NCI-H1417 (cell line): ENCODE measurements at regions not wholly inside any gene's neighbourhood (a gene's known extent, or its start where the extent isn't known, plus 50 kb on each side); places are given as distances from the start of the nearest gene placed in this dataset.
"Not testable (repeated sequence)": the region's sequence is repeated elsewhere in the genome, so short reads cannot be mapped to it uniquely, and the experiment has no call there.

Source experiments
- DNase-seq, 3 experiments: peaks; one replicate each; lab custom pipeline; 2025; lab: John Stamatoyannopoulos, UW

DNA sequence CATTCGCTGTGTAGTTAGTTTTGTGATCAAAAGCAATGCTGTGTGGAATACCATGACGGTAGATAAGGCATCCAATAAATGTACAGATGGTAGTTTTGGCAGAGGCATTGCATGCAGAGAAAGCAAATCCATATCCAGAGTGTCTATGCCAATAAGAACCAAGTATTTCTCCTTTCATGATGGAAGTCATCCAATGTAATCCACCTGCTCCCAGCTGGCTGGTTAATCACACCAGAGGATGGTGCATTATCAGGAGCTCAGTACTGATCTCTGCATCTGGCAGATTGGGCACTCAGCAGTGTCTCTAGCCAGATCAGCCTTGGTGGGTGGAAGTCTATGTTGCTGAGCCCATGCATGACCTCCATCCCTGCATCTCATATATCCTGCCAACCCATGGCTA lies 677.7 kb upstream of the NECTIN3 start:
- DNase-seq: no peak

DNA sequence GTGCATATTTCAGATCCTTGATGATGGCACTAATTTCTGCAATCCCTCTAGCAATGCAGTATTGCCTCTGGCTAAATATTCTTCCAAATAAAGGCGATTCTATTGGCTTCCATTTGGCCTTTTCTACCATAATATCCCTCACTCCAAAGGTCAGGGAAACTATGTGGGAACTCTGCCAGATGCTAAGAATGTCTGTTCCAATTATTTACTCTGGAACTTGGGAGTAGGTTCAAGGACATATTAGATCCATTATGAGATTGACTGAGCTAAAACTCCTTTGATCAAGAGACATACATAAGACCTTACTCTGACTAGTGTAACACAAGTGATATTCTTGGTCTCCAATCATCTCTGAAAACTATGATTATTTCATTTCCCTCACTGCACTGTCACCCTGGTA lies 674.5 kb upstream of the NECTIN3 start:
- no peak for DNase-seq

DNA sequence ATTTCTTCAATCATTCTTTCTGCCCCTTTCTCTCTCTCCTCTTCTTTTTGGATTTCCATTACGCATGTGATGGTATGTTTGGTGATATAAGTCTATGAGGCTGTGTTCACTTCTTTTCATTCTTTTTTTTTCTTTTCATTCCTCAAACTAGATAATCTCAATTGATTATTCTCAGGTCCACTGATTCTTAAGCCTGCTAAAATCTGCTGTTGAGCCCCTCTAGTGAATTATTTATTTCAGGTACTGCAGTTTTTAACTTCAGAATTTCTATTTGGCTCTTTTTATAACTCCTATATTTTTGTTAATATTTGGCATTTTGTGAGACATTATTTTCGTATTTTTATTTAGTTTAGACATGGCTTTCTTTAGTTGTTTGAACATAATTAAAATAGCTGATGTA lies 671.3 kb upstream of the NECTIN3 start:
- DNase-seq: no peak

DNA sequence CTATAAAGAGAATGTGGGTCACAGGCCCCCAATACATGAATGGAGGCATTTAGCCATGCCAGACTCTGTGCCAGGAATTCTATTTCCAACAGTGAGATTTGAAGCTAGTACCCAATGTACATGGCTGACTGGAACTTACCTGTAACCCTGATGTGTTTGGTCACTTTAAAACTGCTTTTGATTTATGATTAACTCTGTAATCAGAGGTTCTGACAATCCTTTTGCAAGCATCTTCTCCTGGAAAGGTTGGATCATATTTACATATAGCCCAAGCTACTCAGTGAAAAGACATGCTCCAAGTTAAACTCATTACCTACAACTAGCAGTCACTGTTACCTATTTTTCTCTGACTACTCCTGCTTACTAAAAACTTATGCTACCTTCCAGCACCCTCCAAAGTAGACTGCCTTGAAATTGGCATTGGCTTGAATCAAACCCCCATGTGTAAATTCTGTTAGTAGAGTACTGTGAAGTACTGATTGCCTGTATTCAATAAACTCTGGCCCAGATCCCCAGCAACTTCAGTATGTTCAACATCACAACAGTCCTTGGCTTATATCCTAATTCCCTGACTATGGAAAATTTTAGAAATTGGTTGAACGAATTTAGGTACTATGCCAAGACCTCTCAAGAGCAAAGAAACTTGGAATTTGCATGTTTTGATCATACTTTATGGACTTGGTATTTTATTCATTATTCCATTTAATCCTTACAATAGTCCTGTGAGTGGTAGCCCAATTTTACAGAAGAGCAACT lies 665.6 kb upstream of the NECTIN3 start:
- no peak for DNase-seq

DNA sequence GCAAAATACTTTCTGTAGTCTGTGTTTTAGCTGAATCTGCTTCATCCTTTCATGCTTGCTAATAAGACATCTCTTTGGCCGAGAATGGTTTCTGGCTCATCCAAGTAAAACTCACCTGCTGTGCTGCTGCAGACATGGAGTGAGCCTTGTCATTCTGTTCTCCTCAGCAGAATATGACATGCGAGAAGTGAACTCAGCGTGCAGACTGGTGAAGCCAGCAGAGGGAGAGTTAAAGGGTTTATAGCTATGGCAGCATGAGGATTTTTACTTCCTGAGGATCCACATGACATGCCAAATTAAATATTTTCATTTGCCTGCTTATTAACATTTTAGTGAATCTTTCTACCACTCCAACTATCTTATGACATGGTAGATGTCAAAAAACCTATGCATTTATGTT lies 658.4 kb upstream of the NECTIN3 start:
- no peak for DNase-seq

DNA sequence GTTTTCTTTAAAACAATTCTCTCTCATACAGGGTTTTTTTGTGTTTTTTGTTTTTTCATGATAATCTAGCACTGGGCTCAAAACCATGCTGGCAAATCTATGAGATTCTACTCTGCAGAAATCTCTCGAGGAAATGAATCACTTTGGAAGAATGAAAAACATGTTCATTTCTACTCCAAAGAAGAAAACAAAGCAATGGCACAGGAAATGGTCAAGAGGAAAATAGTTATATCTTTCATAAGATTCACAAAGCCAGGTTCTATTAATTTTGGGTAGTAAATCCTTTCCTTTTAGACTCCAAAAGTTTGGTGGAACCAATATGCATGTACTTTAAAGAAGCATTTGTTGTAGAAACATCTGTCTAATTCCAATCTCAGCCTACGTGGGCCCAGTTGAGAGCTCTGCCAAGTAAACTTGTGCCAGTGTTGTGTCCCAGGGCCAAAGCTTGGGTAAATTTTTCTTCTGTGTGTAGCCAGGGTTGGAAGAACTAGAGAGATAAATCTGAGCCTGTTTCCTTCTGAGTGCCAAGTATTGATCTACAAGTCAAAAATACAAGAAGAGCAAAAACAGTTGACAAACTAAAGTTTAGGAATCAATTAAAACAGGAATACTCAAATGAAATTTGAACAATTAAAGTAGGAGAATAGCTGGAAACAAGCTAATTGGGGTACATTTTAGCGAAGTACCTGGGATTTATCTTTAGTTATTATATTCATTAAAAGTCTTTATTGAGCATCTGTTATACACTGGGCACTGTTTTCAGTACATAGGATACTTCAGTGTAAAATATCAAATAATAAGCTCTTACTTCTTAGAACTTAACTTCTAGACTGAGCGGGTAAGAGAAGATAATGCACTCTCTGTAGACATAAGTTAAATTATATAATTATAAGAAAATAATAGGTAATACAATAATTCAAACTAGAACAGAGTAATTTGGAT lies 657.5 kb upstream of the NECTIN3 start:
- no peak for DNase-seq

DNA sequence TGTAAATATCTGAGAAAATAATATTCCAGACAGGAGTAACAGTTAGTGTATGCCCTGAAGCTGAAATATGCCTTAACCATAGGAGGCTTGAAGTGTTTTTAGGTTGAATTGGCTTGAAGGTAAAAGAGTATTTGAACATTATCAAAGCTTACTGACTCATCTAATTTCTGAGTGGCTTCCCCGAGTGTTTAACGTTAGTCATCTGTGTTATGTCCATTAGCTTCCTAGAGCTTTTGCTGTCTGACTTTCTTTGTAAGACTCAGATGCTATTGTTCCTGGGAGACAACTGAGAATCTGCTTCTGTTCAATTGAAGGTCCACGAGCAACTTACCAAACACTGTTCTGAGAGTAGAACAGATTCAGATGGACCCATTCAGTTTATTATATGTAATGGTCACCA lies 656.8 kb upstream of the NECTIN3 start:
- no peak for DNase-seq

DNA sequence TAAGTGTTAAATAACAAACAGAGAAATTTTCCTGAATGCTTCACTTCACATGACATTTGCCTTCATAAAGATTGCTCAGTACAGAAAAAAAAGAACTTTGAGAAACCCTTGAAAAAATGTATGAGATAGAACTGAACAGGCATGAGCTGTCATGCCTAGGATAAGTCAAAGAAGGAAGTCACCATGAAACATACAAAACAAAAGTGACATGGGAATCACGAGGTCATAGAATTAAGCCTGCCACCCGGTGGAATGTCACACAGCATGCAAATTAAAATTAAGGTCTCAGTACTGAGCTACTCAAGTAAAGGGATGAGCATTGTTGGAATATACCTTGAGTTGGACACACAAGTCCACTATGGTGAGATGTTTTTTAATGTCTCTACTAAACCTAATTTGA lies 652.5 kb upstream of the NECTIN3 start:
- peak in 1 of 3 experiments; percentile 16 for DNase-seq

DNA sequence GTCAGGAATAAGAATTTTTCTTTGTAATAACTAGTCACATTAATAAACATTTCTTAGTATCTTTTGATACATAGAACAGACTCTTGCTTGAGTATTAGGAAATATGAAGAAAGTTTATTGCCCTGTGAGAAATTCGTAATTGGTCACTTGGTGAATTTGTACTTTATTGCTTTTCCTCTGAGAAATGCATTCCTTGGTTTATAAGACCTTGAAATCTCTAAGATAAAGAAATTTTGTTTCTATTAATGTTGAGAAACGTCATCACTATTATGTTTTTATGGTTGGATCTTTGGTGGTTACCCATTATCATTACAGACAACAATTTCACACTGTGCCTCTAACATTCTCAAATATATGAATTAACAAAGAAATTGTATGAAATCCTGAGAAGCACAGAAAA lies 652.0 kb upstream of the NECTIN3 start:
- DNase-seq: no peak

DNA sequence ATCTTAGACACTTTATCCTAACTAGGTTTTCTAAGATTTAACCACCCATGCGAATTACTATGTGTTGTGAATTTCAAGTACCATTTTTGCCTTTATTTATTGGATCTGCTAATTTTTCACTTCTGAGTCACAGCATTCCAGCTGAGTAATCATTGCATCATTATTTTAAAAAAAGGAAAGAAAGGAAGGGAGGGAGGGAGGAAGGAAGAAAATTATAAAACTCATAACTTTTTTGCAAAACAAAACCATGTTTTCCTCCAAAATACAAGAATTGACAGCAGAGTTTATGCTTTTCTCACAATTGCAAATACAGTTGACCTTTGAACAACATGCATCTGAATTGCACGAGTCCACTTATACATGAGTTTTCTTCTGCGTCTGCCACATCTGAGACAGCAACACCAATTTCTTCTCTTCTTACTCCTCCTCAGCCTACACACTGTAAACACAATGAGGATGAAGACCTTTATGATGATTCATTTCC lies 651.4 kb upstream of the NECTIN3 start:
- DNase-seq: no peak

DNA sequence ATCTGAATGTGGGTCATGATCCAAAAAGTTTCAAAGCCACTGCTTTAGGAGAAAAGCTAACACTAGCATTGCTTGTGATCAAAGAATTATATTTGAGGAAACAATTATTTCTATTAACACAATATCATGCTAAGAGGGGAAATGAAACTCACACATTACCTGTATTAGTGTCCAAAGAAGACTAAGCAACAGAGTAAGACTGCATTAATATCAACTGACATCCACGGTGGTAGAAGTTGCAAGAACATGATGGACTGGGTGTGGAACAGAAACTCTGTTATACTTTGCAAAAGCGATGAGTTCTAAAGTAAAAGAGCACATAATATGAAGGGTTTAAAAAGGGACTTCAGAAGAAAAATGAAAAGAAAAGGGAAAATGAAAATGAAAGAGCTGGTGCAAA lies 648.3 kb upstream of the NECTIN3 start:
- DNase-seq: no peak

DNA sequence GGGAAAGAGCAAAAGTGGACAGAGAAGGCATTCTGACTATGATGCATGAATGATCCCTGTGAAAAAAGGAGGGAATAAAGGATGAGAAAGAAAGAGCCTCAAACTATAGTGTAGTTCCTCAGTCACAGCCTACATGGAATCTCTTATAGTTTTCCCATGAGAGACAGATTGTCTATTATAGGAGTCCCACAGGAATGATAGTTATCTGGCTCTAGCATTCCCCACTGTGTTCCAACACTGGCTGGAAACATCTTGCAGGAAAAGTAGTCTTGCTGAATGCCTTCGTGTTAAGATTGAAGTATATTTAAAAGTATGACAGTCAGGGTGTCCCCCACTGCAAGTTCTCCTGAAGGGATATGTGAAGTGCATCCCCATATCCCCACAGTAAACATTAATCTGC lies 641.5 kb upstream of the NECTIN3 start:
- no peak for DNase-seq

DNA sequence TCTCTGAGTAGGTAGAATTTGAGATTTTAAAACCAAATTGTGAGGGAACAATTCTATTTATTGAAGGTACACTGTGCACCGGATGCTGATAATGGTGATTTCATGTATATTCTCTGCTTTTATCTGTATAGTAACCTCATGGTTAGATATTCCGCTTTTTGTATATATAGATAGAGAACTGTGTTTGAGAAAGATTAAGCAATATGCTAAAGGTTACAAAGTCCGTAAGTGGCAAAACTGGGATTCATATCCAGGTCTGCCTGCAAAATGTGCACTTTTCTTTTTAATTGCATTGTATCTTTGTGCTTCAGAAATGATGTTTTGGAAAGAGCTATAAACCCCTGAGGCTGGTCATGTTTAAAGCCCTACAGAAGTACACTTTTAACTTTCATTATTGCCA lies 635.4 kb upstream of the NECTIN3 start:
- DNase-seq: no peak

DNA sequence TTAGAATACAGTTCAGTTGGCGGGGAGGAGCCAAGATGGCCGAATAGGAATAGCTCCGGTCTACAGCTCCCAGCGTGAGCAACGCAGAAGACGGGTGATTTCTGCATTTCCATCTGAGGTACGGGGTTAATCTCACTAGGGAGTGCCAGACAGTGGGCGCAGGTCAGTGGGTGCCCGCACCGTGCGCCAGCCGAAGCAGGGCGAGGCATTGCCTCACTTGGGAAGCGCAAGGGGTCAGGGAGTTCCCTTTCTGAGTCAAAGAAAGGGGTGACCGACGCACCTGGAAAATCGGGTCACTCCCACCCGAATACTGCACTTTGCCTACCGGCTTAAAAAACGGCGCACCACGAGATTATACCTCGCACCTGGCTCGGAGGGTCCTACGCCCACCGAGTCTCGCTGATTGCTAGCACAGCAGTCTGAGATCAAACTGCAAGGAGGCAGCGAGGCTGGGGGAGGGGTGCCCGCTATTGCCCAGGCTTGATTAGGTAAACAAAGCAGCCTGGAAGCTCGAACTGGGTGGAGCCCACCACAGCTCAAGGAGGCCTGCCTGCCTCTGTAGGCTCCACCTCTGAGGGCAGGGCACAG lies 631.5 kb upstream of the NECTIN3 start:
- DNase-seq: not testable (repeated sequence)

DNA sequence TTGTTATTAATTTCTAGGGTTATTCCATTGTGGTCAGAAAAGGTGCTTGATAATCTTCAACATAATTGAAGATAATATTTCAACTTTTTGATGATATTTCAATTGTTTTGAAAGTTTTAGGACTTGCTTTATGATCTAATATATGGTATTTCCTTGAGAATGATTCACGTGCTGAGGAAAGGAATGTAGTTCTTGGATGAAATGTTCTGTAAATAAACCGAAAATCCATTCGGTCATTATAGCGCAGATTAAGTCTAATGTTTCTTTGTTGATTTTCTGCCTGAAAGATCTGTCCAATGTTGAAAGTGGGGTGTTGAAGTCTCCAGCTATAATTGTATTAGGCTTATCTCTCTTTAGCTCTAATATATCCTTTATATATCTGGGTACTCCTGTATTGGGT lies 617.5 kb upstream of the NECTIN3 start:
- no peak for DNase-seq

DNA sequence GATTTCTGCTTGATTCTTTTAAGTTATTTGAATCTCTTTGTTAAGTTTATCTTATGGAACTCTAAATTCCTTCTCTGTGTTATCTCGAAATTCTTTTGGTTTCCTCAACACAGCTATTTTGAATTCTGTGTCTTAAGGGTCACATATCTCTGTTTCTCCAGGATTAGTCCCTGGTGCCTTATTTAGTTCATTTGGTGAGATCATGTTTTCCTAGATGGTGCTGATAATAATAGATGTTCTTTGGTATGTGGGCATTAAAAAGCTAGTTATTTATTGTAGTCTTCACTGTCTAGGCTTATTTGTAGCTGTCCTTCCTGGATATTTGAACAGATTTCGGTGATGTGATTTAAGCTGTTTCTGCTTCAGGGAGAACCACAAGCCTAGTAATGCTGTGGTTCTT lies 615.6 kb upstream of the NECTIN3 start:
- DNase-seq: no peak

DNA sequence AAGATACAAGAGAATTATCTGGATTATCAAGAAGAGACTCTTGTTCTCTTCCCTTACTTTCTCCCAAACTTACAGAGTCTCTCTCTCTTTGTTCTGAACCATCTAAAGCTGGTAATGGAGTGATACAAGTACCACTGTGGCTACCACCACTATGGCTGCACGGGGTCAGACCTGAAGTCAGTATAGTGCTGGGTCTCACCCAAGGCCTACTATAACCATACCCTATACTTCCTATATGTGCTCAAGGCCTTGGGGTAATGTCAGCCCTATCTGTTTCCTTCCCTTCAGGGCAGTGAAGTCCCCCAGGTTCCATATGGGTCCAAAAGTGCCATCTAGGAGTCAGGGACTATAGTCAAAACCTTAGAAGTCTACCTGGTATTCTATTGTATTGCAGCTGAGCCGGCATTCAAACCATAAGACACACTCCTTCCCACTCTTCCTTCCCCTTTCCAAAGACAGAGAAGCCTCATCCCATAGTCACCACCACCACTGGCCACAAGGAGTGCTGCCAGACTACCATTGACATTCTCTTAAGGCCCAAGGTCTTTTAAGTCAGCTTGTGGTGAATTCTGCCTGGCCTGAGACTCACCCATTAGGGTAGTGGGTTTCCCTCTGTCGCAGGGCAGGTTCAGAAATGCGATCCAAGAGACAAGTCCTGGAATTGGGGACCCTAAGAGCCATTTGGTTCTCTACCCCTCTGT lies 615.0 kb upstream of the NECTIN3 start:
- no peak for DNase-seq

DNA sequence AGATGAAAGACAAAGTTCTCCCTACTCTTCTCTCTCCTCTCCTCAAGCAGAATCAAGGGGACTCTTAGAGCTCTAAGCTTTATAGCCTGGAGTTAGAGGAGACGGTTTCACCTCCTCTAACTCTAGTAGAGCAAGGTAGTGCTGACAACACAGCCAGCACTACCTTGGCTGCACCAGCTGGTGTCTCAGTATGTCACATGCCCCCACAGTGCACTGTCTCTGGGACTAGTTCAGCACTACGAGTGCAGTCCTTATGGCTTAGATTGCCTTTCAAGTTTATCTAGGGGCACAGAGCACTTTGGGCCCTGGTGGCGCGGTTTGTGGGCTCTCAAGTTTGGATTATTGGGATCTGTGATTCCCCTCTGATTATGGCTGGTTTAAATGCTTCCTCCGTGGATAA lies 614.1 kb upstream of the NECTIN3 start:
- no peak for DNase-seq

DNA sequence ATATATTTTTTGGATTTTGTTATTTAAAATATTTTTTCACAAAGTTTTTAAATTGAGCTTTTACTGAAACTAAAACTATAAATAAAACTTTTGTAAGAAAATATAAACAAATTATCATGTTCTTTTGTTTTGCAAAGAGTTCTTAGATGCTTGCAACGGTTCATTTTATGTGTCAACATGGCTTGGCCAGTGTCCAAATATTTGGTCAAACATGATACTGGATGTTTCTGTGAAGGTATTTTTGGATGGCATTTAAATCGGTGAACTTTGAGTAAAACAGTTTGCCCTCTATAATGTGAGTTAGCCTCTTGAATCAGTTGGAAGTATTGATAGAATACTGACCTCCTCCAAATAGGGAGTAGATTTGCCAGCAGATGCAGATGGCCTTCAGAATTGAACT lies 612.6 kb upstream of the NECTIN3 start:
- DNase-seq: no peak

DNA sequence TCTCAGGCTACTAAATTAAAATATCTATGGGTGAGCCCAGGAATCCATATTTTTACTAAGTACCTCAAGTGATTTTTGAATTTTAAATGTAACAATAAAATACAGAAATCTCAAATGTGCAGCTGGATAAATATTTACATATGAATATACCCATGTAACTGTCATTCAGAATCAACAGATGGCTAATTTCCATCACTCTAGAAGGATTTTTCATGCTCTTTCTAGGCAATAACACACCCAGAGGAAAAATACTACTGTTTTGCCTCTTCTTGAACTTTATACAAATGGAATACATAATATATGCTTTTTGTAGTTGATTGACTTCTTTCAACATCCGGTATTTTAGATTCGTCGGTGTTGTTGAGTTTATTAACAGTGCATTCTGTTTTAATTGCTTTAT lies 601.3 kb upstream of the NECTIN3 start:
- DNase-seq: peak in 1 of 3 experiments; percentile 48

DNA sequence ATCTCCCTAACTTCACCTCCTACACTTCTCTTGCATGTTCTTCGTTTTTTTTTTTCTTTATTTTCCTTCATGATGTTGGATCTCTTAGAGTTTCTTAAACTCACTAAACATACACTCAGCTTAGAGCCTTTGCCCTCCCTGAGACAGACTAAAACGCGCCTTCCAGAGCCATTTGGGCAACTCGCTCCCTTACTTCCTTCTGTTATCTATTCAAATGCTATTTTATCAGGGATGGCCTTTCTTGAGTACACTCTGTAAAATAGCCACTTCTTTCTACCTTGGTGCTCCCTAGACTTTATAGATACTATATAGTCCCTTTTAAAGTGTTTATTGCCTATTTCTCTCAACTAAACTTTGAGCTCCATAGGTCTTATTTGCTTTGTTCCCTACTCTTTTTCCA lies 598.2 kb upstream of the NECTIN3 start:
- DNase-seq: no peak

DNA sequence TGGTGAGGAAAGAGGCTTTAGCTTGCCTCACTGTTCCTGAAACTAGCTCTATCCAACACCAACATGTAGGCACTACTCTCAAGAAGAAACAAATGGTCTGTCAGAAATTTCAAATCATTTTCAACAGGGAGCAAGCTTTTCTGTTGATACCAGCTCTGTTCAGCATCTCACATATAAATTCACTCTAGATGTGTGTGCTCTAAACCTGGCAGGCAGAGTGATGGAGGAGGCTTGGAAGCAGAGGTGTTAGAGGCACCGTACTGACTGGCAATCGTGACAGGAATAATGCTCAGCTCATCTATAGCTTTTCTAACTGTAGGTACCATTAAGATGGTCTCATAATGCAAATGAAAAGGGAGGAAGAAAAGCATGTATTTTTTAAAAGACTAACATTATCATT lies 597.2 kb upstream of the NECTIN3 start:
- DNase-seq: peak in 1 of 3 experiments; percentile 22
